ENCODE measurements at regions not wholly inside any gene's neighbourhood (a gene's known extent, or its start where the extent isn't known, plus 50 kb on each side); places are given as distances from the start of the nearest gene placed in this dataset.
"Not testable (repeated sequence)": the region's sequence is repeated elsewhere in the genome, so short reads cannot be mapped to it uniquely, and the experiment has no call there.

DNA sequence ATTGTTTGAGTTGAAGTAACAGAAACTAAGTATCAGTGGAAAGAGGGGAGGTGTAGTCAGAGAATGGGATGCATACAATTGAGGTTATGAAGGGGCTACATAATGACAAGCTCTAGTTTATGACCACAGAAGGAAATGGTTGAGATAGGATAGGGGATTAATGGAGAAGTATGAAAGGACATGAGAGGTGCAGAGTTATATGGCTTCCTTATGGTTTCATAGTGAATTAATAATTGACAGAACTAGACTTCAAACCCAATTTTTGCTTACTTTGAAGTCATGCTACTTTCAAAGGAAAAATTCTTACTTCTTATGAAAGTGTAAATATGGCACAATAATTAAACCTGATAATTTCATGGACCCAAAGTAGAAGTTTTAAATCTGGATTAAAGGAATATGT is 340.3 kb upstream of the LRRC4C start:
- TF ChIP-seq, protein P1, sequence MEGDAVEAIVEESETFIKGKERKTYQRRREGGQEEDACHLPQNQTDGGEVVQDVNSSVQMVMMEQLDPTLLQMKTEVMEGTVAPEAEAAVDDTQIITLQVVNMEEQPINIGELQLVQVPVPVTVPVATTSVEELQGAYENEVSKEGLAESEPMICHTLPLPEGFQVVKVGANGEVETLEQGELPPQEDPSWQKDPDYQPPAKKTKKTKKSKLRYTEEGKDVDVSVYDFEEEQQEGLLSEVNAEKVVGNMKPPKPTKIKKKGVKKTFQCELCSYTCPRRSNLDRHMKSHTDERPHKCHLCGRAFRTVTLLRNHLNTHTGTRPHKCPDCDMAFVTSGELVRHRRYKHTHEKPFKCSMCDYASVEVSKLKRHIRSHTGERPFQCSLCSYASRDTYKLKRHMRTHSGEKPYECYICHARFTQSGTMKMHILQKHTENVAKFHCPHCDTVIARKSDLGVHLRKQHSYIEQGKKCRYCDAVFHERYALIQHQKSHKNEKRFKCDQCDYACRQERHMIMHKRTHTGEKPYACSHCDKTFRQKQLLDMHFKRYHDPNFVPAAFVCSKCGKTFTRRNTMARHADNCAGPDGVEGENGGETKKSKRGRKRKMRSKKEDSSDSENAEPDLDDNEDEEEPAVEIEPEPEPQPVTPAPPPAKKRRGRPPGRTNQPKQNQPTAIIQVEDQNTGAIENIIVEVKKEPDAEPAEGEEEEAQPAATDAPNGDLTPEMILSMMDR (IDR thresholded peaks at IDR 0.05) = no peak
- ATAC-seq (no peak), DNase-seq (no peak)
- no peaks in the 10 kb centered on the region for H3K36me3 ChIP-seq
- H3K9me3 ChIP-seq = no peaks in the 10 kb centered on the region
- H3K27ac ChIP-seq = no peak overlapping the region
- H3K27me3 ChIP-seq = no peaks in the 10 kb centered on the region
- H3K4me3 ChIP-seq = no peak overlapping the region
- no peaks in the 10 kb centered on the region for H3K4me1 ChIP-seq
- intact Hi-C loops (cut with DNase I) = no loop called here

DNA sequence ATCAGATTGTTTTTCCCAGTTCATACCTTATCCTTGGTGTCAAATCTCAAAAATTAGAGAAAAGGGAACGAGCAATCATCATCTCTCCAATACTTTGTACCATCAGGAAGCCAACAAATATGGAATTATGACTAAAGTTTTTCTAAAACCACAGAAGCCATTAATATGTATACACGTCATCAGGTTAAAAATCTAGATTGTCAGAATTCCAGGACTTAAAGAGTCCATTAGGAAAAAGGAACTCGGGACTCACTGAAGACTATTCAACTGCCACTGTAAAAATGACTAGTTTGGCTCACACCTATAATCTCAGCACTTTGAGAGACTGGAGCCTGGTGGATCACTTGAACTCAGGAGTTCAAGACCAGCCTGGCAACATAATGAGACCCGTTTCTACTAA is 344.4 kb upstream of the LRRC4C start:
- intact Hi-C loops (cut with DNase I) = no loop called here
- H3K36me3 ChIP-seq = no peaks in the 10 kb centered on the region
- ATAC-seq = no peak
- H3K4me3 ChIP-seq = no peak overlapping the region
- no peak for DNase-seq
- H3K27ac ChIP-seq = no peak overlapping the region
- TF ChIP-seq, protein P1 (IDR thresholded peaks at IDR 0.05) = no peak
- H3K9me3 ChIP-seq = no peaks in the 10 kb centered on the region
- H3K4me1 ChIP-seq = no peaks in the 10 kb centered on the region
- H3K27me3 ChIP-seq = no peaks in the 10 kb centered on the region

DNA sequence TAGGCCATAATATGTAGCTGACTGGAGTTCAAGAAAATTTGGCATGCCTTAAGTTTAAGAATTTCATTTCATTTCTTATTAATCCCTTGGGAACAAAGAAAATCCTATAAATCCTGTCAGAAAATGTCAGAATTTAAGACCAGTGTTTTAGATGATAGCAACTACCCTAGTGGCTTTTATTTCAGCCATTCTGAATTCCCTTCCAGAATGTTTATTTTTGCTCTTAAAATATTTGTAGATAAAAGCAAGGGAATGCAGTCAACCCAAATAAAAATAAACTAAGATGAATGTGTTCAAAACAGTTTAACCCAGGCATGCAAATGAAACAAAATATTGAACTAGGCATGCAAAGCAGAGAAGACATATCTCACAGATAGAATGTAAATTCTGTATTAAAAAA is 356.9 kb upstream of the LRRC4C start:
- intact Hi-C loops (cut with DNase I) = no loop called here
- H3K4me1 ChIP-seq = no peaks in the 10 kb centered on the region
- no peaks in the 10 kb centered on the region for H3K27me3 ChIP-seq
- no peaks in the 10 kb centered on the region for H3K36me3 ChIP-seq
- TF ChIP-seq, protein P1 (IDR thresholded peaks at IDR 0.05) = no peak
- ATAC-seq = no peak
- no peaks in the 10 kb centered on the region for H3K9me3 ChIP-seq
- no peak overlapping the region for H3K27ac ChIP-seq
- no peak for DNase-seq
- H3K4me3 ChIP-seq = no peak overlapping the region

DNA sequence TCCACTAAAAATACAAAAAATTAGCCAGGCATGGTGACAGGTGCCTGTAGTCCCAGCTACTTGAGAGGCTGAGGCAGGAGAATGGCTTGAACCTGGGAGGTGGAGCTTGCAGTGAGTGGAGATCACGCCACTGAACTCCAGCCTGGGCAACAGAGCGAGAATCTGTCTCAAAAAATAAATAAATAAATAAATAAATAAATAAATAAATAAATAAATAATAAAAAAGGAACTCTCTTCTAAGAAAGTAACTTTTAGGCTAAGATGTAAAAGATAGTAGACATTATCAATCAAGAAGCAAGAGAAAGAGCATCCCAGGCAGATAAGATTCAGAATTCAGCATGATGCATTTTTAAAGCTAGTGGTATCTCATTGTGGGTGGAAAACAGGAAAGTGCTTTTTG is 364.8 kb upstream of the LRRC4C start:
- ATAC-seq; H3K36me3 ChIP-seq; DNase-seq; H3K27ac ChIP-seq; H3K9me3 ChIP-seq; H3K4me3 ChIP-seq; intact Hi-C loops (cut with DNase I); H3K4me1 ChIP-seq; H3K27me3 ChIP-seq: not testable (repeated sequence)

DNA sequence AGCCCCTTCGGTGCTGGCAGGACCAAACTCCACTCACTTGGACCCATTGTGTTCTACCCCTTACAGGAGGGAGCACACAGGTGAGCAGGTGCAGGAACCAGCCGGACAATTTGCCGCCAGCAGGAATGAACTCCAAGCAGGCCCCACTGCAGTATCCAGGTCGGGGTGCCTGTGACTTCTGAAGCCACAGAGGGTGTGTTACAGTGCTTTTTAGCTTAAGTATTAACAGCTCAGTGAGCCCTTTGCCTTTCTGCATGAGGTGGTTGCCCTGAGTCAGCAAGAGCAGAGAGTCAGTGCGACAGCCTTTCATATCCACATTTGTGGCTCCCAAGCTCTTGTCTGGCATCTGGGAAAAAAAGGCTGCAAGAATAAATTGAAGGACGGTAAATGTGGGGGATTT is 366.6 kb upstream of the LRRC4C start:
- Histone ChIP-seq H3K4me1 (no peaks in the 10 kb centered on the region), H3K27ac (no peak overlapping the region), H3K36me3 (no peaks in the 10 kb centered on the region), H3K4me3 (no peak overlapping the region), H3K27me3 (no peaks in the 10 kb centered on the region), H3K9me3 (no peaks in the 10 kb centered on the region)
- ATAC-seq (no peak), DNase-seq (no peak)
- TF ChIP-seq, protein P1 (IDR thresholded peaks at IDR 0.05) = no peak
- intact Hi-C loops (cut with DNase I) = no loop called here

DNA sequence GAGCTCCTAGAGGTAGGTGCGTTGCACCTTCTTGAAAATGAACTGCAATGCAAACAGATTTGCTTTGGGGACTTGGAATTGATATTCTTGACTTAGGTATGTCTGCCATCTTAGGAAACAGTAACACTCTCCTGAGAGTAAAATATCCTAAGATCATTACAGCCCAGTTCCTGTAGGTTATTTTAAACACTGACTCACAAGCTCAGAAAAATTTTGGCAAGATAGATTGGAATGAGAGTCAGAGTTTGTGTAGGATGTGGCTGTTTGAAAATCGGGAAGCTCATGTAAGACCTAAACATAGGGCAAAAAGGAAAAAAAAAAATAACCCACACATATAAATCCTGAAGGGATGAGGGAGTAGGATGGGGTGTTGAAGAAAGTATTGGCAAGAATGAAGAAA is 377.0 kb upstream of the LRRC4C start:
- no peak overlapping the region for H3K27ac ChIP-seq
- no peaks in the 10 kb centered on the region for H3K27me3 ChIP-seq
- no peaks in the 10 kb centered on the region for H3K36me3 ChIP-seq
- no peak overlapping the region for H3K4me3 ChIP-seq
- ATAC-seq (no peak), DNase-seq (no peak)
- H3K4me1 ChIP-seq = no peaks in the 10 kb centered on the region
- H3K9me3 ChIP-seq = no peaks in the 10 kb centered on the region
- TF ChIP-seq, protein P1 (IDR thresholded peaks at IDR 0.05) = no peak
- intact Hi-C loops (cut with DNase I) = no loop called here

Data from upper lobe of right lung (tissue), 1 donor.